ENCODE measurements at regions not wholly inside any gene's neighbourhood (a gene's known extent, or its start where the extent isn't known, plus 50 kb on each side); places are given as distances from the start of the nearest gene placed in this dataset.

DNA sequence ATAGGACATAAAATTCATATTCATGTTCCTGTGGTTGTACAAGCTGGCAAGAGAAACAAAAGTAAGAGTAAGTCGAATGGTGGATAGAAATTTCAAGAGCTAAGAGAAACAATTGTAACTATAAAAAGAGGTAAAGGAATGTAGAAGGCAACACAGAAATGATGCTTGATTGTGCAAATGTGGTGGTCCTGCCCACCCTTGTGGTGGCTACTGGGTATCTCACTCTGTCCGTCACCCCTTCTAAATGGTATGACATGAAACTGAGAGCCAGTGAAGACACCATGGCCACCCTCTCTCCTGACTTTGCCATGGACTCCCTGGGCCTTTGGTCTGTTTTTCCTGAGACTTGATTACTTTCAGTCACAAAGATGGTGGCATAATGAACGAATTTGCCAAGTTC, 925.9 kb upstream of the SLITRK6 start:
- Histone ChIP-seq H3T11ph (ENCODE audit: low read length) (no peak overlapping the region), H2BK15ac (ENCODE audit: low read depth, low read length) (no peak overlapping the region), H3K79me2 (ENCODE audit: insufficient read depth, low read length) (no peaks in the 10 kb centered on the region), H3K14ac (ENCODE audit: insufficient read depth, low read length) (no peak overlapping the region), H3K56ac (ENCODE audit: insufficient read length, low read depth, low read length) (no peak overlapping the region), H4K20me1 (ENCODE audit: control insufficient read depth, insufficient read depth, insufficient read length) (no peaks in the 10 kb centered on the region), H3K4me1 (ENCODE audit: insufficient read depth, low read length) (no peaks in the 10 kb centered on the region), H3K18ac (ENCODE audit: insufficient read length, low read depth, low read length) (no peak overlapping the region), H2BK120ac (ENCODE audit: low read depth, low read length, poor library complexity, severe bottlenecking) (no peak overlapping the region), H2BK5ac (ENCODE audit: insufficient read length, low read length) (no peak overlapping the region), H2AFZ (ENCODE audit: low read length) (no peak overlapping the region), H3K79me1 (ENCODE audit: insufficient read depth, low read depth, low read length, poor library complexity, severe bottlenecking) (no peaks in the 10 kb centered on the region), H3K4me2 (ENCODE audit: insufficient read depth, insufficient read length, low read length) (no peak overlapping the region), H4K5ac (ENCODE audit: insufficient read length, low read depth, low read length) (no peak overlapping the region), H2BK20ac (ENCODE audit: low read depth, low read length, poor library complexity, severe bottlenecking) (no peak overlapping the region), H4K8ac (replicated peaks; ENCODE audit: insufficient read length, low read depth, low read length) (peak overlapping the region; percentile 13), H2BK12ac (ENCODE audit: insufficient read length, low read depth, low read length) (no peak overlapping the region), H3K23ac (ENCODE audit: insufficient read length, low read depth, low read length) (no peak overlapping the region), H3K9me3 (ENCODE audit: control insufficient read depth, low read depth, low read length) (no peaks in the 10 kb centered on the region), H4K91ac (ENCODE audit: insufficient read length, low read depth, low read length) (no peak overlapping the region), H3K23me2 (ENCODE audit: insufficient read length, low read depth, low read length, poor library complexity, severe bottlenecking) (no peaks in the 10 kb centered on the region), H2AK5ac (ENCODE audit: insufficient read length, low read length) (no peak overlapping the region), H3K27me3 (ENCODE audit: insufficient read depth, low read length) (no peaks in the 10 kb centered on the region), H3K27ac (ENCODE audit: insufficient read length, low read depth, low read length) (no peak overlapping the region), H3K4ac (ENCODE audit: low read depth, low read length) (no peak overlapping the region), H3K9ac (ENCODE audit: extremely low read depth, insufficient read length, low read length) (no peak overlapping the region)
- Mint-ChIP-seq H3K4me1 (no peaks in the 10 kb centered on the region), H3K9me3 (no peaks in the 10 kb centered on the region), H3K27me3 (ENCODE audit: low read depth) (no peaks in the 10 kb centered on the region), H3K36me3 (ENCODE audit: insufficient read depth in 1 of 3, low read depth in 3 of 3) (no peaks in the 10 kb centered on the region), H3K4me3 (no peak overlapping the region), H3K27ac (no peak overlapping the region)
- peak; percentile 54 for DNase-seq
- WGBS (ENCODE audit: extremely low coverage, insufficient read length, low lambda C conversion rate), result no CpG with 5 or more reads among the region's 3 CpGs
- TF ChIP-seq, protein P1, sequence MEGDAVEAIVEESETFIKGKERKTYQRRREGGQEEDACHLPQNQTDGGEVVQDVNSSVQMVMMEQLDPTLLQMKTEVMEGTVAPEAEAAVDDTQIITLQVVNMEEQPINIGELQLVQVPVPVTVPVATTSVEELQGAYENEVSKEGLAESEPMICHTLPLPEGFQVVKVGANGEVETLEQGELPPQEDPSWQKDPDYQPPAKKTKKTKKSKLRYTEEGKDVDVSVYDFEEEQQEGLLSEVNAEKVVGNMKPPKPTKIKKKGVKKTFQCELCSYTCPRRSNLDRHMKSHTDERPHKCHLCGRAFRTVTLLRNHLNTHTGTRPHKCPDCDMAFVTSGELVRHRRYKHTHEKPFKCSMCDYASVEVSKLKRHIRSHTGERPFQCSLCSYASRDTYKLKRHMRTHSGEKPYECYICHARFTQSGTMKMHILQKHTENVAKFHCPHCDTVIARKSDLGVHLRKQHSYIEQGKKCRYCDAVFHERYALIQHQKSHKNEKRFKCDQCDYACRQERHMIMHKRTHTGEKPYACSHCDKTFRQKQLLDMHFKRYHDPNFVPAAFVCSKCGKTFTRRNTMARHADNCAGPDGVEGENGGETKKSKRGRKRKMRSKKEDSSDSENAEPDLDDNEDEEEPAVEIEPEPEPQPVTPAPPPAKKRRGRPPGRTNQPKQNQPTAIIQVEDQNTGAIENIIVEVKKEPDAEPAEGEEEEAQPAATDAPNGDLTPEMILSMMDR (conservative IDR thresholded peaks at IDR 0.05), result peak; percentile 71

All from H9 (cell line).